Renal cortical epithelial cell (primary cell): ENCODE measurements at regions not wholly inside any gene's neighbourhood (a gene's known extent, or its start where the extent isn't known, plus 50 kb on each side); places are given as distances from the start of the nearest gene placed in this dataset.
"Not testable (repeated sequence)": the region's sequence is repeated elsewhere in the genome, so short reads cannot be mapped to it uniquely, and the experiment has no call there.

ENCODE experiments used
- DNase-seq: peaks from one replicate; pipeline ENCODE4 v3.0.0-alpha.2; 2011; ENCODE audit warnings: low read depth

- no peak for DNase-seq
Observed at GRCh38 chr10:120048391-120048790, 155.9 kb downstream of the SEC23IP start.

- DNase-seq = no peak
Observed at GRCh38 chr10:120051671-120052070, 159.1 kb downstream of the SEC23IP start.

GRCh38 chr10:120052964-120053702, 160.6 kb downstream of the SEC23IP start:
- no peak for DNase-seq

- not testable (repeated sequence) for DNase-seq
Observed at GRCh38 chr10:120059790-120060189, 167.3 kb downstream of the SEC23IP start.

GRCh38 chr10:120067427-120067826, 174.9 kb downstream of the SEC23IP start:
- DNase-seq = no peak

GRCh38 chr10:120069700-120070099, 177.2 kb downstream of the SEC23IP start:
- DNase-seq = no peak

GRCh38 chr10:120075349-120075748, 182.8 kb downstream of the SEC23IP start:
- no peak for DNase-seq

- DNase-seq = no peak
Observed at GRCh38 chr10:120076996-120077706, 184.6 kb downstream of the SEC23IP start.

GRCh38 chr10:120077707-120078492, 185.4 kb downstream of the SEC23IP start:
- no peak for DNase-seq

GRCh38 chr10:120085096-120085796, 192.7 kb downstream of the SEC23IP start:
- no peak for DNase-seq

- DNase-seq = no peak
Observed at GRCh38 chr10:120086066-120086465, 193.5 kb downstream of the SEC23IP start.

- no peak for DNase-seq
Observed at GRCh38 chr10:120087109-120087508, 194.6 kb downstream of the SEC23IP start.

- DNase-seq = no peak
Observed at GRCh38 chr10:120095875-120096274, 203.3 kb downstream of the SEC23IP start.

GRCh38 chr10:120097766-120098165, 205.2 kb downstream of the SEC23IP start:
- DNase-seq = no peak

- DNase-seq = peak; percentile 15
Observed at GRCh38 chr10:120098232-120098930, 205.9 kb downstream of the SEC23IP start.

- no peak for DNase-seq
Observed at GRCh38 chr10:120103738-120104560, 211.4 kb downstream of the SEC23IP start.

GRCh38 chr10:120105001-120105400, 212.5 kb downstream of the SEC23IP start:
- DNase-seq = no peak

GRCh38 chr10:120105492-120105891, 213.0 kb downstream of the SEC23IP start:
- DNase-seq = no peak

- no peak for DNase-seq
Observed at GRCh38 chr10:120108916-120109315, 216.4 kb downstream of the SEC23IP start.

GRCh38 chr10:120109725-120110124, 217.2 kb downstream of the SEC23IP start:
- not testable (repeated sequence) for DNase-seq
